Smooth muscle cell (in vitro differentiated cells): ENCODE measurements at regions not wholly inside any gene's neighbourhood (a gene's known extent, or its start where the extent isn't known, plus 50 kb on each side); places are given as distances from the start of the nearest gene placed in this dataset.

Experiments used
- DNase-seq: peaks from one replicate; lab custom pipeline; 2025; ENCODE audit not compliant: unreplicated experiment; lab: John Stamatoyannopoulos, UW
- H2AFZ ChIP-seq: fragments of 200-600 bp; sonication (generic); 2 replicates; pipeline ENCODE4 v1.6.0; 2016; ENCODE audit warnings: antibody characterized with exemption, low read depth, mild to moderate bottlenecking
- H3F3A ChIP-seq: fragments of 200-600 bp; sonication (generic); 2 replicates; pipeline ENCODE4 v1.6.0; 2017; ENCODE audit warnings: antibody characterized with exemption, low read depth
- H3K27ac ChIP-seq: fragments of 200-600 bp; sonication (generic); 2 replicates; pipeline ENCODE4 v1.5.1; 2016; ENCODE audit warnings: low read depth, mild to moderate bottlenecking
- H3K27me3 ChIP-seq: fragments of 200-600 bp; sonication (generic); 2 replicates; pipeline ENCODE4 v1.6.1; 2016; ENCODE audit warnings: low read depth, mild to moderate bottlenecking
- H3K36me3 ChIP-seq: fragments of 200-600 bp; sonication (generic); 2 replicates; pipeline ENCODE4 v1.5.1; 2016; ENCODE audit warnings: low read depth
- H3K4me1 ChIP-seq: fragments of 200-600 bp; sonication (generic); 2 replicates; pipeline ENCODE4 v1.5.1; 2016; ENCODE audit warnings: low read depth
- H3K4me2 ChIP-seq: fragments of 200-600 bp; sonication (generic); 2 replicates; pipeline ENCODE4 v1.6.0; 2016; ENCODE audit warnings: mild to moderate bottlenecking
- H3K4me3 ChIP-seq: fragments of 200-600 bp; sonication (generic); 2 replicates; pipeline ENCODE4 v1.5.1; 2016; ENCODE audit warnings: mild to moderate bottlenecking
- H3K79me2 ChIP-seq: fragments of 200-600 bp; sonication (generic); 2 replicates; pipeline ENCODE4 v1.6.0; 2016; ENCODE audit warnings: low read depth, mild to moderate bottlenecking
- H3K9ac ChIP-seq: fragments of 200-600 bp; sonication (generic); 2 replicates; pipeline ENCODE4 v1.6.0; 2016; ENCODE audit warnings: low read depth
- H3K9me3 ChIP-seq: fragments of 200-600 bp; sonication (generic); replicated peaks from 2 replicates; pipeline ENCODE4 v1.5.1; 2016; ENCODE audit warnings: low read depth
- H4K20me1 ChIP-seq: fragments of 200-600 bp; sonication (generic); 2 replicates; pipeline ENCODE4 v1.6.0; 2016; ENCODE audit warnings: low read depth
- CTCF ChIP-seq: fragments of 200-600 bp; sonication (generic); IDR thresholded peaks from 2 replicates; pipeline ENCODE4 v1.5.1; 2017; ENCODE audit warnings: borderline replicate concordance, mild to moderate bottlenecking, antibody characterized with exemption; ENCODE audit not compliant: insufficient read depth, poor library complexity, severe bottlenecking
- WGBS: methylation state at CpG from one replicate; pipeline ENCODE4 v1.1.7; 2016; ENCODE audit warnings: low lambda C conversion rate; 5-methylcytosine and 5-hydroxymethylcytosine counted together

GRCh38 chr2:221761260-221761659 lies 189.2 kb upstream of the EPHA4 start:
- TF ChIP-seq CTCF, result no peak
- Histone ChIP-seq H3K36me3 (no peaks in the 10 kb centered on the region), H4K20me1 (no peaks in the 10 kb centered on the region), H3K27ac (no peak overlapping the region), H3K4me1 (no peaks in the 10 kb centered on the region), H3K27me3 (no peaks in the 10 kb centered on the region), H3K4me2 (no peak overlapping the region), H3K9me3 (no peaks in the 10 kb centered on the region), H3K79me2 (no peaks in the 10 kb centered on the region), H3K4me3 (no peak overlapping the region), H2AFZ (no peak overlapping the region), H3F3A (no peaks in the 10 kb centered on the region), H3K9ac (no peak overlapping the region)
- DNase-seq, result no peak
- 98% methylated on average over 2 of the region's 2 CpGs for WGBS

GRCh38 chr2:221758076-221758475 lies 186.0 kb upstream of the EPHA4 start:
- no peaks in the 10 kb centered on the region for H3K9me3 ChIP-seq
- H3K4me3 ChIP-seq, result no peak overlapping the region
- H4K20me1 ChIP-seq, result no peaks in the 10 kb centered on the region
- TF ChIP-seq CTCF, result no peak
- H3K27me3 ChIP-seq, result no peaks in the 10 kb centered on the region
- no peak overlapping the region for H3K27ac ChIP-seq
- no peaks in the 10 kb centered on the region for H3K79me2 ChIP-seq
- H2AFZ ChIP-seq, result no peak overlapping the region
- no peaks in the 10 kb centered on the region for H3K4me1 ChIP-seq
- H3K9ac ChIP-seq, result no peak overlapping the region
- no peaks in the 10 kb centered on the region for H3K36me3 ChIP-seq
- H3K4me2 ChIP-seq, result no peak overlapping the region
- WGBS, result 42% methylated on average over 5 of the region's 5 CpGs
- no peak for DNase-seq
- H3F3A ChIP-seq, result no peaks in the 10 kb centered on the region

GRCh38 chr2:221753401-221753800 lies 181.3 kb upstream of the EPHA4 start:
- WGBS, result 84% methylated on average over 2 of the region's 2 CpGs
- TF ChIP-seq CTCF, result no peak
- H3K27ac ChIP-seq, result no peak overlapping the region
- no peaks in the 10 kb centered on the region for H3K27me3 ChIP-seq
- no peaks in the 10 kb centered on the region for H3K79me2 ChIP-seq
- H3K9me3 ChIP-seq, result no peaks in the 10 kb centered on the region
- DNase-seq, result no peak
- no peak overlapping the region for H2AFZ ChIP-seq
- no peak overlapping the region for H3K4me3 ChIP-seq
- peaks cover 4% of the 10 kb centered on the region for H3F3A ChIP-seq
- no peak overlapping the region for H3K9ac ChIP-seq
- no peaks in the 10 kb centered on the region for H3K36me3 ChIP-seq
- no peak overlapping the region for H3K4me2 ChIP-seq
- no peaks in the 10 kb centered on the region for H3K4me1 ChIP-seq
- no peaks in the 10 kb centered on the region for H4K20me1 ChIP-seq

GRCh38 chr2:221752781-221753180 lies 180.7 kb upstream of the EPHA4 start:
- Histone ChIP-seq H2AFZ (no peak overlapping the region), H3K27me3 (no peaks in the 10 kb centered on the region), H3F3A (peaks cover 4% of the 10 kb centered on the region), H3K27ac (no peak overlapping the region), H3K4me2 (no peak overlapping the region), H4K20me1 (no peaks in the 10 kb centered on the region), H3K36me3 (no peaks in the 10 kb centered on the region), H3K4me3 (no peak overlapping the region), H3K4me1 (no peaks in the 10 kb centered on the region), H3K79me2 (no peaks in the 10 kb centered on the region), H3K9ac (no peak overlapping the region), H3K9me3 (no peaks in the 10 kb centered on the region)
- WGBS, result 98% methylated on average over 4 of the region's 4 CpGs
- no peak for DNase-seq
- no peak for TF ChIP-seq CTCF
